ENCODE measurements at regions not wholly inside any gene's neighbourhood (a gene's known extent, or its start where the extent isn't known, plus 50 kb on each side); places are given as distances from the start of the nearest gene placed in this dataset.

GRCh38 chr18:72155327-72155726 is 388.8 kb downstream of the CBLN2 start:
- no peak for DNase-seq (ENCODE audit: low spot score)
- Histone ChIP-seq H3K27ac (ENCODE audit: poor library complexity, severe bottlenecking) (no peak overlapping the region), H3K27me3 (ENCODE audit: insufficient read depth, poor library complexity, severe bottlenecking) (no peaks in the 10 kb centered on the region), H3K36me3 (ENCODE audit: low read depth) (no peaks in the 10 kb centered on the region), H3K4me1 (ENCODE audit: insufficient read depth, poor library complexity, severe bottlenecking) (no peaks in the 10 kb centered on the region), H3K9me3 (ENCODE audit: severe bottlenecking) (no peaks in the 10 kb centered on the region), H3K4me3 (ENCODE audit: severe bottlenecking) (no peak overlapping the region)
- ATAC-seq (ENCODE audit: low read depth), result no peak
- TF ChIP-seq, protein P1, sequence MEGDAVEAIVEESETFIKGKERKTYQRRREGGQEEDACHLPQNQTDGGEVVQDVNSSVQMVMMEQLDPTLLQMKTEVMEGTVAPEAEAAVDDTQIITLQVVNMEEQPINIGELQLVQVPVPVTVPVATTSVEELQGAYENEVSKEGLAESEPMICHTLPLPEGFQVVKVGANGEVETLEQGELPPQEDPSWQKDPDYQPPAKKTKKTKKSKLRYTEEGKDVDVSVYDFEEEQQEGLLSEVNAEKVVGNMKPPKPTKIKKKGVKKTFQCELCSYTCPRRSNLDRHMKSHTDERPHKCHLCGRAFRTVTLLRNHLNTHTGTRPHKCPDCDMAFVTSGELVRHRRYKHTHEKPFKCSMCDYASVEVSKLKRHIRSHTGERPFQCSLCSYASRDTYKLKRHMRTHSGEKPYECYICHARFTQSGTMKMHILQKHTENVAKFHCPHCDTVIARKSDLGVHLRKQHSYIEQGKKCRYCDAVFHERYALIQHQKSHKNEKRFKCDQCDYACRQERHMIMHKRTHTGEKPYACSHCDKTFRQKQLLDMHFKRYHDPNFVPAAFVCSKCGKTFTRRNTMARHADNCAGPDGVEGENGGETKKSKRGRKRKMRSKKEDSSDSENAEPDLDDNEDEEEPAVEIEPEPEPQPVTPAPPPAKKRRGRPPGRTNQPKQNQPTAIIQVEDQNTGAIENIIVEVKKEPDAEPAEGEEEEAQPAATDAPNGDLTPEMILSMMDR (IDR thresholded peaks at IDR 0.05; ENCODE audit: poor library complexity, severe bottlenecking), result no peak

DNA sequence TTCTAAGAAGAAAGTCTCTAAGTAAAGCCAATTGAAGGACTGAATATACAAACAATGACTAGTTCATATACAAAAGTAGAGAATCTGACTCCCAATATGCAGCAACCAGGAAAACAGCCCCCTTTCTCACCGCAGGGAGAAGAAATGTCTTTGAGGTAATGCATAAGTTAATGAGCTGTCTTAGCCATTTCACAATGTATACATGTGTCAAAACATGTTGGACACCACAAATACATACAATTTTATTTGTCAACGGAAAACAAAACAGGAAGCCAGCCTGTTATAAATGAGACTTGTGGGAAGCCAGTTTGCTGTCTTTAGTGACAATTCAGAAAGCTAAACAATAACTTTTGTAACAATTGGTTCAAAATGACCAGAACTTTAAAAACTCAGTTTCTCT is 389.2 kb downstream of the CBLN2 start:
- no peak overlapping the region for H3K4me3 ChIP-seq (ENCODE audit: severe bottlenecking)
- H3K36me3 ChIP-seq (ENCODE audit: low read depth), result no peaks in the 10 kb centered on the region
- TF ChIP-seq, protein P1 (IDR thresholded peaks at IDR 0.05; ENCODE audit: poor library complexity, severe bottlenecking), result no peak
- no peaks in the 10 kb centered on the region for H3K4me1 ChIP-seq (ENCODE audit: insufficient read depth, poor library complexity, severe bottlenecking)
- no peaks in the 10 kb centered on the region for H3K27me3 ChIP-seq (ENCODE audit: insufficient read depth, poor library complexity, severe bottlenecking)
- H3K27ac ChIP-seq (ENCODE audit: poor library complexity, severe bottlenecking), result no peak overlapping the region
- DNase-seq (ENCODE audit: low spot score), result no peak
- H3K9me3 ChIP-seq (ENCODE audit: severe bottlenecking), result no peaks in the 10 kb centered on the region
- no peak for ATAC-seq (ENCODE audit: low read depth)

GRCh38 chr18:72152935-72153334 is 391.2 kb downstream of the CBLN2 start:
- H3K4me1 ChIP-seq (ENCODE audit: insufficient read depth, poor library complexity, severe bottlenecking), result no peaks in the 10 kb centered on the region
- TF ChIP-seq, protein P1 (IDR thresholded peaks at IDR 0.05; ENCODE audit: poor library complexity, severe bottlenecking), result no peak
- no peaks in the 10 kb centered on the region for H3K9me3 ChIP-seq (ENCODE audit: severe bottlenecking)
- ATAC-seq (ENCODE audit: low read depth) (no peak), DNase-seq (ENCODE audit: low spot score) (no peak)
- no peaks in the 10 kb centered on the region for H3K27me3 ChIP-seq (ENCODE audit: insufficient read depth, poor library complexity, severe bottlenecking)
- no peaks in the 10 kb centered on the region for H3K36me3 ChIP-seq (ENCODE audit: low read depth)
- no peak overlapping the region for H3K27ac ChIP-seq (ENCODE audit: poor library complexity, severe bottlenecking)
- H3K4me3 ChIP-seq (ENCODE audit: severe bottlenecking), result no peak overlapping the region

GRCh38 chr18:72147830-72148229 is 396.3 kb downstream of the CBLN2 start:
- Histone ChIP-seq H3K4me1 (ENCODE audit: insufficient read depth, poor library complexity, severe bottlenecking) (no peaks in the 10 kb centered on the region), H3K36me3 (ENCODE audit: low read depth) (no peaks in the 10 kb centered on the region), H3K27ac (ENCODE audit: poor library complexity, severe bottlenecking) (no peak overlapping the region), H3K4me3 (ENCODE audit: severe bottlenecking) (no peak overlapping the region), H3K9me3 (ENCODE audit: severe bottlenecking) (no peaks in the 10 kb centered on the region), H3K27me3 (ENCODE audit: insufficient read depth, poor library complexity, severe bottlenecking) (no peaks in the 10 kb centered on the region)
- TF ChIP-seq, protein P1 (IDR thresholded peaks at IDR 0.05; ENCODE audit: poor library complexity, severe bottlenecking), result no peak
- ATAC-seq (ENCODE audit: low read depth), result no peak
- no peak for DNase-seq (ENCODE audit: low spot score)

- Histone ChIP-seq H3K27me3 (ENCODE audit: insufficient read depth, poor library complexity, severe bottlenecking) (no peaks in the 10 kb centered on the region), H3K27ac (ENCODE audit: poor library complexity, severe bottlenecking) (no peak overlapping the region), H3K36me3 (ENCODE audit: low read depth) (no peaks in the 10 kb centered on the region), H3K4me1 (ENCODE audit: insufficient read depth, poor library complexity, severe bottlenecking) (no peaks in the 10 kb centered on the region), H3K4me3 (ENCODE audit: severe bottlenecking) (no peak overlapping the region), H3K9me3 (ENCODE audit: severe bottlenecking) (no peaks in the 10 kb centered on the region)
- DNase-seq (ENCODE audit: low spot score) (no peak), ATAC-seq (ENCODE audit: low read depth) (no peak)
- TF ChIP-seq, protein P1 (IDR thresholded peaks at IDR 0.05; ENCODE audit: poor library complexity, severe bottlenecking), result no peak
Measured at GRCh38 chr18:72140007-72140406, 404.1 kb downstream of the CBLN2 start.
